ENCODE measurements at regions not wholly inside any gene's neighbourhood (a gene's known extent, or its start where the extent isn't known, plus 50 kb on each side); places are given as distances from the start of the nearest gene placed in this dataset.

GRCh38 chr3:180239939-180240338, 203.2 kb upstream of the PEX5L start:
- WGBS (ENCODE audit: low lambda C conversion rate) = 0% methylated on average over 2 of the region's 2 CpGs
- H3K4me2 ChIP-seq (ENCODE audit: low read depth, low read length) = no peak overlapping the region
- TF ChIP-seq ISX (CRISPR knock-in tag; conservative IDR thresholded peaks at IDR 0.05) = no peak
- TF ChIP-seq MTERF4 (CRISPR knock-in tag; IDR thresholded peaks at IDR 0.05) = no peak
- no peak for TF ChIP-seq ZSCAN21 (CRISPR knock-in tag; IDR thresholded peaks at IDR 0.05; ENCODE audit: borderline replicate concordance)
- no peak for TF ChIP-seq ZNF260 (CRISPR knock-in tag; IDR thresholded peaks at IDR 0.05; ENCODE audit: borderline replicate concordance, low read depth)
- no peak for TF ChIP-seq ZNF709 (CRISPR knock-in tag; IDR thresholded peaks at IDR 0.05)
- no peak for TF ChIP-seq EP300 (IDR thresholded peaks at IDR 0.05; ENCODE audit: low read depth in 2 of 2, low read length in 2 of 2)
- no peak for TF ChIP-seq EP300 (CRISPR knock-in tag; IDR thresholded peaks at IDR 0.05; ENCODE audit: borderline replicate concordance)
- TF ChIP-seq ZNF12 (CRISPR knock-in tag; IDR thresholded peaks at IDR 0.05) = no peak
- no TSS peak for BruUV-seq (replicated peaks)
- no peaks in the 10 kb centered on the region for H3K4me1 ChIP-seq (ENCODE audit: insufficient read depth, low read length)
- ATAC-seq (no peak), DNase-seq (ENCODE audit: low spot score) (no peak), FAIRE-seq (no peak)
- ChIA-PET CTCF (ENCODE audit: low intra/inter-chr PET ratio, low total read pairs) (no interaction called here), POLR2A (no interaction called here)
- no peaks in the 10 kb centered on the region; a peak in 1 of 5 replicates for H3K27me3 ChIP-seq (ENCODE audit: control insufficient read depth in 1 of 2, insufficient read depth in 2 of 2, low read length in 2 of 2)
- H3K9ac ChIP-seq (ENCODE audit: insufficient read depth, low read depth, low read length) = no peak overlapping the region
- no peaks in the 10 kb centered on the region for H3K79me2 ChIP-seq (ENCODE audit: insufficient read depth, low read length)
- intact Hi-C loops (cut with micrococcal nuclease; ENCODE audit: unreplicated experiment) = no loop called here
- no peak overlapping the region for H3K27ac ChIP-seq (ENCODE audit: extremely low read length, insufficient read depth, low read length)
- no peaks in the 10 kb centered on the region for H3K36me3 ChIP-seq (replicated peaks in 1 of 2; ENCODE audit: control insufficient read depth in 1 of 2, insufficient read depth in 2 of 2, low read length in 2 of 2)
- no peak overlapping the region for H3K4me3 ChIP-seq (replicated peaks in 1 of 3; ENCODE audit: insufficient read depth in 1 of 3, low read depth in 2 of 3, low read length in 3 of 3)
- peaks cover 7% of the 10 kb centered on the region; the same call in 1 of the 2 replicates for H3K9me3 ChIP-seq (ENCODE audit: low read length)
- no peaks in the 10 kb centered on the region for H4K20me1 ChIP-seq (ENCODE audit: insufficient read depth, low read length)
- in situ Hi-C loops (cut with HindIII; ENCODE audit: extremely low pct_ligation_motif_present, low pct_unique_long_range_greater_than_20kb) = no loop called here
- no peak overlapping the region for H2AFZ ChIP-seq (ENCODE audit: low read length)

- no TSS peak for BruUV-seq (replicated peaks)
- ATAC-seq = no peak
- FAIRE-seq = no peak
- intact Hi-C loops (cut with micrococcal nuclease; ENCODE audit: unreplicated experiment) = no loop called here
- ChIA-PET CTCF (ENCODE audit: low intra/inter-chr PET ratio, low total read pairs) (no interaction called here), POLR2A (no interaction called here)
- no peaks in the 10 kb centered on the region for H3K4me1 ChIP-seq (ENCODE audit: insufficient read depth, low read length)
- DNase-seq (ENCODE audit: low spot score) = no peak
- no peaks in the 10 kb centered on the region for H3K27me3 ChIP-seq (ENCODE audit: control insufficient read depth in 1 of 2, insufficient read depth in 2 of 2, low read length in 2 of 2)
- no peak overlapping the region for H2AFZ ChIP-seq (ENCODE audit: low read length)
- no peaks in the 10 kb centered on the region for H3K9me3 ChIP-seq (ENCODE audit: low read length)
- WGBS (ENCODE audit: low lambda C conversion rate) = 8% methylated on average over 5 of the region's 5 CpGs
- no peaks in the 10 kb centered on the region for H3K36me3 ChIP-seq (replicated peaks in 1 of 2; ENCODE audit: control insufficient read depth in 1 of 2, insufficient read depth in 2 of 2, low read length in 2 of 2)
- H3K9ac ChIP-seq (ENCODE audit: insufficient read depth, low read depth, low read length) = no peak overlapping the region
- H3K27ac ChIP-seq (ENCODE audit: extremely low read length, insufficient read depth, low read length) = no peak overlapping the region
- H4K20me1 ChIP-seq (ENCODE audit: insufficient read depth, low read length) = no peaks in the 10 kb centered on the region
- no peaks in the 10 kb centered on the region for H3K79me2 ChIP-seq (ENCODE audit: insufficient read depth, low read length)
- in situ Hi-C loops (cut with HindIII; ENCODE audit: extremely low pct_ligation_motif_present, low pct_unique_long_range_greater_than_20kb) = no loop called here
- H3K4me2 ChIP-seq (ENCODE audit: low read depth, low read length) = no peak overlapping the region
- no peak overlapping the region for H3K4me3 ChIP-seq (replicated peaks in 1 of 3; ENCODE audit: insufficient read depth in 1 of 3, low read depth in 2 of 3, low read length in 3 of 3)
- TF ChIP-seq RFXAP (CRISPR knock-in tag; IDR thresholded peaks at IDR 0.05; ENCODE audit: borderline replicate concordance) (no peak), ZNF513 (CRISPR knock-in tag; conservative IDR thresholded peaks at IDR 0.05) (no peak), ZNF850 (CRISPR knock-in tag; conservative IDR thresholded peaks at IDR 0.05) (no peak), HNRNPK (IDR thresholded peaks at IDR 0.05; ENCODE audit: low read depth, low read length, poor library complexity, severe bottlenecking) (no peak), NAIF1 (CRISPR knock-in tag; IDR thresholded peaks at IDR 0.05; ENCODE audit: borderline replicate concordance) (no peak), ETV5 (CRISPR knock-in tag; IDR thresholded peaks at IDR 0.05; ENCODE audit: borderline replicate concordance) (no peak), RCOR2 (CRISPR knock-in tag; IDR thresholded peaks at IDR 0.05) (no peak), U2AF2 (IDR thresholded peaks at IDR 0.05; ENCODE audit: low read depth, low read length) (no peak), TBX2 (CRISPR knock-in tag; IDR thresholded peaks at IDR 0.05; ENCODE audit: borderline replicate concordance) (no peak), FOXK2 (IDR thresholded peaks at IDR 0.05) (no peak), HOXA9 (CRISPR knock-in tag; IDR thresholded peaks at IDR 0.05; ENCODE audit: borderline replicate concordance) (no peak)
These were observed 210.0 kb upstream of the PEX5L start for GRCh38 chr3:180246688-180247195.
